ENCODE measurements at regions not wholly inside any gene's neighbourhood (a gene's known extent, or its start where the extent isn't known, plus 50 kb on each side); places are given as distances from the start of the nearest gene placed in this dataset.

GRCh38 chr3:194935632-194936470 lies 250.2 kb downstream of the FAM43A start:
- TF ChIP-seq CTCF (IDR thresholded peaks at IDR 0.05) (no peak), EP300 (IDR thresholded peaks at IDR 0.05; ENCODE audit: low read depth) (no peak), POLR2AphosphoS5 (IDR thresholded peaks at IDR 0.05) (no peak)

Data from transverse colon (tissue), 4 donors.